ENCODE measurements at regions not wholly inside any gene's neighbourhood (a gene's known extent, or its start where the extent isn't known, plus 50 kb on each side); places are given as distances from the start of the nearest gene placed in this dataset.

- TF ChIP-seq CTCF (conservative IDR thresholded peaks at IDR 0.05; ENCODE audit: low read depth in 2 of 2) (no peak), EZH2phosphoT487 (IDR thresholded peaks at IDR 0.05; ENCODE audit: unreplicated experiment) (no peak), ZNF331 (CRISPR knock-in tag; IDR thresholded peaks at IDR 0.05; ENCODE audit: low read depth) (no peak), JUNB (IDR thresholded peaks at IDR 0.05; ENCODE audit: unreplicated experiment) (no peak), NANOG (IDR thresholded peaks at IDR 0.05; ENCODE audit: borderline replicate concordance) (no peak), STAT1 (IDR thresholded peaks at IDR 0.05; ENCODE audit: unreplicated experiment) (no peak)
Measured at GRCh38 chr14:45587142-45587541, 334.1 kb upstream of the MIS18BP1 start (continued).

GRCh38 chr14:45559626-45560025, 306.6 kb upstream of the MIS18BP1 start:
- no peaks in the 10 kb centered on the region for H3K27me3 ChIP-seq (ENCODE audit: insufficient read depth)
- H3K79me2 ChIP-seq (replicated peaks; ENCODE audit: insufficient read depth) = no peaks in the 10 kb centered on the region
- no peak overlapping the region for H3K27ac ChIP-seq (ENCODE audit: low read depth)
- TF ChIP-seq EZH2phosphoT487 (IDR thresholded peaks at IDR 0.05; ENCODE audit: unreplicated experiment) = no peak
- TF ChIP-seq CTCF (conservative IDR thresholded peaks at IDR 0.05; ENCODE audit: low read depth in 2 of 2) = peak in 1 of 2 experiments; percentile 42; a peak in 2 of 4 replicates
- H3K27me3 Mint-ChIP-seq (ENCODE audit: insufficient read depth, low read depth, poor library complexity) = no peaks in the 10 kb centered on the region
- peak; percentile 53 for DNase-seq (ENCODE audit: low spot score)
- H4K20me1 ChIP-seq (replicated peaks; ENCODE audit: insufficient read depth) = no peaks in the 10 kb centered on the region
- no peaks in the 10 kb centered on the region for H3K36me3 Mint-ChIP-seq (ENCODE audit: low read depth)
- H3K4me3 ChIP-seq = no peak overlapping the region
- H3K4me2 ChIP-seq = no peak overlapping the region
- H3K9me2 ChIP-seq (ENCODE audit: insufficient read depth) = 0 out of 2 replicates have a peak, but pooled peaks cover 2% of the 10 kb centered on the region
- H3F3A ChIP-seq (replicated peaks; ENCODE audit: low read depth) = no peaks in the 10 kb centered on the region
- H3K27ac Mint-ChIP-seq = no peak overlapping the region
- peak; percentile 85 for ATAC-seq
- H3K4me1 ChIP-seq (ENCODE audit: insufficient read depth) = no peaks in the 10 kb centered on the region
- H3K4me1 Mint-ChIP-seq = no peaks in the 10 kb centered on the region
- H3K9me3 Mint-ChIP-seq = no peaks in the 10 kb centered on the region
- H3K36me3 ChIP-seq (ENCODE audit: insufficient read depth) = no peaks in the 10 kb centered on the region
- H3K4me3 Mint-ChIP-seq = no peak overlapping the region
- peak overlapping the region; percentile 69 for H2AFZ ChIP-seq

GRCh38 chr14:45558183-45558582, 305.2 kb upstream of the MIS18BP1 start:
- H4K20me1 ChIP-seq (replicated peaks; ENCODE audit: insufficient read depth) = no peaks in the 10 kb centered on the region
- no peak overlapping the region for H3K4me2 ChIP-seq
- H2AFZ ChIP-seq = no peak overlapping the region
- H3K4me3 ChIP-seq = no peak overlapping the region
- Mint-ChIP-seq H3K4me1 (peaks cover 4% of the 10 kb centered on the region; the same call in 1 of the 3 replicates), H3K27ac (no peak overlapping the region), H3K9me3 (no peaks in the 10 kb centered on the region), H3K27me3 (ENCODE audit: insufficient read depth, low read depth, poor library complexity) (peaks cover 2% of the 10 kb centered on the region), H3K36me3 (ENCODE audit: low read depth) (no peaks in the 10 kb centered on the region), H3K4me3 (no peak overlapping the region)
- ATAC-seq = no peak
- H3K9me2 ChIP-seq (ENCODE audit: insufficient read depth) = peaks cover 1% of the 10 kb centered on the region; the same call in 1 of the 2 replicates
- no peaks in the 10 kb centered on the region for H3K79me2 ChIP-seq (replicated peaks; ENCODE audit: insufficient read depth)
- H3K36me3 ChIP-seq (ENCODE audit: insufficient read depth) = no peaks in the 10 kb centered on the region
- no peak for DNase-seq (ENCODE audit: low spot score)
- no peaks in the 10 kb centered on the region for H3K27me3 ChIP-seq (ENCODE audit: insufficient read depth)
- H3F3A ChIP-seq (replicated peaks; ENCODE audit: low read depth) = no peaks in the 10 kb centered on the region
- no peaks in the 10 kb centered on the region for H3K4me1 ChIP-seq (ENCODE audit: insufficient read depth)
- H3K27ac ChIP-seq (ENCODE audit: low read depth) = no peak overlapping the region
- no peak for TF ChIP-seq ETS1 (IDR thresholded peaks at IDR 0.05)
- no peak for TF ChIP-seq ZNF114 (CRISPR knock-in tag; IDR thresholded peaks at IDR 0.05)
- TF ChIP-seq CTCF (conservative IDR thresholded peaks at IDR 0.05; ENCODE audit: low read depth in 2 of 2) = no peak
- TF ChIP-seq POLR2AphosphoS5 (IDR thresholded peaks at IDR 0.05; ENCODE audit: low read depth) = no peak
- TF ChIP-seq STAT1 (IDR thresholded peaks at IDR 0.05; ENCODE audit: unreplicated experiment) = no peak
- no peak for TF ChIP-seq ZNF331 (CRISPR knock-in tag; IDR thresholded peaks at IDR 0.05; ENCODE audit: low read depth)

All from GM23338 (cell line).